Left renal cortex interstitium (tissue), 4 donors: ENCODE measurements at regions not wholly inside any gene's neighbourhood (a gene's known extent, or its start where the extent isn't known, plus 50 kb on each side); places are given as distances from the start of the nearest gene placed in this dataset.

Experiments used
- DNase-seq, 4 donors: peaks; one replicate each; pipeline ENCODE4 v3.0.0-alpha.2; 2013; ENCODE audit warnings: low read depth in 4 of 4, low spot score in 2 of 4, missing footprints in 1 of 4

- no peak for DNase-seq
Measured at GRCh38 chr5:33275391-33275790, 165.4 kb upstream of the TARS1 start.

GRCh38 chr5:33275921-33276627 is 164.7 kb upstream of the TARS1 start:
- DNase-seq, result no peak

DNA sequence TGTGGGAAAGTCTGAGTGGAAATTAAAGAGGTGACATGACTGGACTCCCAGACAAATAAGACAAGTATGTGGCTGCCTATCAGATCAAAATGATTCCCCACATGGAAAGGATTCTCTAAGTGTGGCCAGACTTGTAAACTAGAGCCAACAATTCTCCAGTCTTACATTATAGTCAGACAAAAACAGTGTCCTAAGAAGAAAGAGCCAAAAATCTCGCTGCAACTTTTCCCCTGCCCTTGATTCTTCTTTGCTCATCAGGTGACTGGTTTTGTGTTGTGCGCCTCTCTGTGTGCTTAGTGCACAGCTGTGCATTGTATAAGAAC is 164.2 kb upstream of the TARS1 start:
- DNase-seq, result no peak

GRCh38 chr5:33277061-33277650 is 163.6 kb upstream of the TARS1 start:
- no peak for DNase-seq

GRCh38 chr5:33281431-33281843 is 159.3 kb upstream of the TARS1 start:
- DNase-seq, result no peak

DNA sequence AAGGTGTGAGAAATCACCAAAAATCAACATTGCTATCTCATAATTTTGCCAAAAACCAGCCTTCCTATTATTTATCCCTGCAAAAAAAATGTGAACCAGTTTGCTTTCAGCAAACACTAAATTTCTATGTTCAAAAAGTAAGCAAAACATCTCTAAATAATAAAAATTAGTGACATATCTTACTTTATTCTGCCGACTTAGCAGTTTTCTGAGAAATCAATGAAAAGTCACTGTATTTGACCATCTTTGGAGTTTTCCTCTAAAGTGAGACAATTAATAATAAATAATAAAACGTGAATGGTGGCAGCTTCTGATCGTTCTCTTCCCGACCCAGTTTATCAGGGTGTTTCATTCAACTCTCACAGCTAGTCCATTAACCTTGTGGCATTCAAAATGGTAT is 158.6 kb upstream of the TARS1 start:
- no peak for DNase-seq

DNA sequence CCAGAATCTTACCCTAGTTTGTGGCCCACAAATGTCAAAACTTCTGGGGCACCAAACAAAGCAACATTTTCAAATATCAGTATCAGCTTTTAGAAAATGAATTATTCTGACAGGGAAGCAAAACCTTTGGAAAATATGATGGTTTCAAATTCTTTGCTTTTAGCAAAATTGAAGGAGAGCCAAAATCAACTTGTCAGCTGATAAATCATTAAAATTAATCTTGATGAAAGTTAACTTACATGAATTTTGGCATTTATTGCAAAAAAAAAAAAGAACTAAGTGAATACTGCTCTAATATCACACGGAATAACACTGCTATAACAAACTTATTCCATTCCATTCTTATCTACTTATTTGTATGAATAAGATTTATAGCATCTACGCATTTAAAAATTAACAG is 158.1 kb upstream of the TARS1 start:
- DNase-seq, result no peak

GRCh38 chr5:33283243-33283642 is 157.5 kb upstream of the TARS1 start:
- DNase-seq, result no peak

- no peak for DNase-seq
Measured at GRCh38 chr5:33284681-33285080, 156.1 kb upstream of the TARS1 start.

GRCh38 chr5:33287242-33287641 is 153.5 kb upstream of the TARS1 start:
- DNase-seq, result no peak

DNA sequence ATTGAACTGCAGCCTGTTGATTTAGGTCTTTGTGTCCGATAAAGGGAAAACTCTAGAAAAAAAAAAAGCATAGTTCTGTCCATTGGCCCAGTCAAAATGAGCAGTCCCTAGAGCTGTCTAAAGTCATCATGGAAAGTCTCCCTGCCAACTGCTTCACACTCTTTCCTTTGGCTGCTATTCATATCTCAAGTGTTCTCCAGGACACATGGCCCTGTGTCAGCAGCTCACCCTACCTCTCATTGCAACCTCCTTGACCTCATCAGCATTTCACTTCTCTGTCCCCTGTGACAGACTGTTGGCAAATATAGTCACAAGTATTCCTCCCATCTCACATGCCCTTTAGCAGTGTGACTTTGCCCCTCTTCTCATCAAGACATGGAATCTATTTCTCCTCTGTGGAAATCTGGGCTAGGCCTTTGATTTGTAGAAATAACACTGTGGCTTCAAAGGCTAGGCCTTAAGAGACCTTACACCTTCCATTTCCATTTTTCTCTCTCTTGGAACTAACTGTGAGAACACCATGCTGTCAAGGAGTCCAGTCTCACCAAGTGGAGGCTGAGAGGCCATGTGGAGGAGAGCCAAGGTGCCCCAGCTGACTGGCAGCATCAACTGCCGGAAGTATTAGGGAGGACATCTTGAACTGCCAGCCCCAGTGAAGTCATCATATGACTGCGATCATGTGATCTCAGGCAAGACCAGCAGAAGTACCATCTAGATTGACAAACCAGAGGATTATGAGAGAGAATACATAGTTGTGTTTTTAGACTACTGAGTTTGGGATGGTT is 149.4 kb upstream of the TARS1 start:
- DNase-seq, result no peak

- no peak for DNase-seq
Measured at GRCh38 chr5:33297760-33298216, 143.0 kb upstream of the TARS1 start.

GRCh38 chr5:33299621-33300208 is 141.1 kb upstream of the TARS1 start:
- DNase-seq, result no peak

DNA sequence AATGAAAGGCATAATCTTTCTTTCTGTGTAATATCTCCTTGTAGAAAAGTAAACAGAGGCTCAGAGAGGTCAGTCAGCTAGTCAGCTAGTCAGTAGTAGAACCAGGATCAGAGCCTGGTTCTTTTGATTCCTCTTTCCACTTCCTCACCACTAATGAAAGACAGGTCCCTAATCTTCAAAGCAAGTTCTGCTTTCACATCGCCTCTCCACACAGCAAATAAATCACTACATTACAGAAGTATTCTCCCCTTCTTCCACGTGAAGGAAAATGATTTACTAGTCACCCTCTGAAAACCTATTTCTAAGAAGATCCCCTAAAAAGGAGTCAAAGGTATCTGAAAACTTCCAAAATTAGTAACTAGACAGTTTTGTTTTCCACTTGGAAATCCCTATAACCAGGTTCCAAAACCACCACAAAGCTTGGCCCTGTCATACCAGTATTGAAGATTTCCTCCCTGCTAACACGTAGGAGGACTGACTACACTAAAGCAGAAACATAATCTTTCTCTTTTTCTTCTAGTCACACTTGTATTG is 140.5 kb upstream of the TARS1 start:
- no peak for DNase-seq

GRCh38 chr5:33303579-33304095 is 137.1 kb upstream of the TARS1 start:
- no peak for DNase-seq

DNA sequence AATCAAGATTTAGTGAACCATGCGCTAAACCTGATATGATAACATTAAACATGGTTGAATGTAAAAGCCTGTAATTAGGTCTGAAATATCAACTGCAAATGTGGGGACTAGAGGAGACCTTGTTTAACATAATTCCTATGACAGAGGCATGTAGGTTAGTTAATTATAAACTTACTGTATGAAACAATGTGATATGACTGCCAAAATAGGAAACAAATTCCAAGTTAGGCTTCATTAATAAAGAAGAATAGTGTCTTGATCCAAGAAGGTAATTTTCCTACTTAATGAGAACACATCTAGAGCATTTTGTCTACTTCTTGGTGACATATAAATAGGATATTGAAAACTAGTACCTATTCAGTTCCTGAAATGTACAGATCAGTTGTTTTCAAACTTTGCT is 136.2 kb upstream of the TARS1 start:
- no peak for DNase-seq

DNA sequence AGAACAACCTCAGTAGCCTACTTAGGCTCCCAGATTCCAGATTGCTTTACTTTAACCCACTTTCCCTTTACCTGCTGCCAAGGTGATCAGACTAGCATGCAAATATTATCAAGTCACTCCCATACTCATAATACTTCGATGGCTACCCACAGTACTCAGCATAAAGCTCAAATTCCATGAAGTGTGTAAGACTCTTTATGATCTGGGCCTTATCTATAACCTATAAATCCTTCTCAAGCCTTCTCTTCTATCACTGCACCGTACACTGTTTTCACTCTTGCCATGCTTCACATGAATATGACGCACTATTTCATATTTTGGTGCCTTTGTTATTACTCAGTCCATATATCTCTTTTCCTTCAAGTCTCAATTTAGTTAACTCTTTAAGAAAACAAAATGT is 135.2 kb upstream of the TARS1 start:
- no peak for DNase-seq

DNA sequence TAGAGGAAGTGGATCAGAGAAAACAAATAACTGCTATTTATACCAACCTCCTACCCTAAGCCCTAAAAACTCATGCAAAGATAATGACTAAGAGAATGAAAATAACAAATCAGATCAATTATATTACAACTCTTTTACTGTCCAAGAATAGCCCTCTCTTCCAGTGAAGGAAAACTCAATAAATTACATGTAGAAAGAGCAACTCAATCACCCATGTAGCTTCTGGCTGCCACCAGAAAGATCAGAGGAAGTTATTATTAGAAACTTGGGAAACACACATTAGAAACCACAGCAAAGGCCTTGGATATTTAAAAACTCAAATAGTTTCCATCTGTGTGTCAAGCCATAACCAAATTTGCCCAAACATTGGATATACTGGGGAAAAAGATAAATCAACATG is 134.0 kb upstream of the TARS1 start:
- no peak for DNase-seq

GRCh38 chr5:33308586-33308985 is 132.2 kb upstream of the TARS1 start:
- no peak for DNase-seq

DNA sequence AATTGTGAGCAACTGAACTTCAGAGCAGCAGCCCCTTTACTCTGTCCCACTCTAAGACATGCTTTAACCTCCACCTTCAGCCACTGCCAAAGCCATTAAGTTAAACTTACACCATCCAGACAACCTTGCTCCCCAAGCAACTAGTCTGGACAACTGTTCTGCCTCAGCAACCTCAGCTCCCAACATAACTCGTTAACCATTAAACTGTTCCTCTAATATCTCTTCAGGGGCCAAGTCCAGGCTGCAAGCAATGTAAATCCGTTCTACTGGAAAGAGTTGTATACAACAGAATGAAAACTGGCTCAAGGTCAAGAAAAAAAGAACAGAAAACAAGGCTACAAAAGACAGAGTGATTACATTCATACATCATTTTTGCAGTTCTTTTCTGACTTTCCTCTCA is 131.7 kb upstream of the TARS1 start:
- no peak for DNase-seq
